NOMO-1 treated with DMSO at 0.1 percent for 48 hours (cell line): ENCODE measurements at regions not wholly inside any gene's neighbourhood (a gene's known extent, or its start where the extent isn't known, plus 50 kb on each side); places are given as distances from the start of the nearest gene placed in this dataset.
"Not testable (repeated sequence)": the region's sequence is repeated elsewhere in the genome, so short reads cannot be mapped to it uniquely, and the experiment has no call there.

Source experiments
- DNase-seq: peaks from one replicate; lab custom pipeline; 2025; ENCODE audit not compliant: unreplicated experiment; lab: John Stamatoyannopoulos, UW

DNA sequence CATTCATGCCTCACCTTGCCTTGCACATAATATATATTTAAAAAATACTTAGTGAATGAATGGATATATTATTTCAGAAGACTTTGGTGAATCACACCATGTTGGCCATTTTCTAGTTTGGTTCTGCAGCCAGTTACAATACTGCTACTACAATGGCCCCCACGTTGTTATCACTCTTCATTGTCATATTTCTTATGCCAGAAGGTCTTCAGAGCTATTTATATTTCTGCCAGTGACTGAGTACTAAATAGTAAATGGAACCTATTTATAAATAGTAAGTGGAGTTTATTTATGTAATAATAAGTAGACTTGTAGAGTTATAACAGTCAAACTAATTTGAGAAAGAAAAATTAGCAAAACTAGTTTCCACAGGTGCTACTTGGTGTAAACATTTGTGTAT is 516.6 kb upstream of the SYT4 start:
- DNase-seq, result no peak

DNA sequence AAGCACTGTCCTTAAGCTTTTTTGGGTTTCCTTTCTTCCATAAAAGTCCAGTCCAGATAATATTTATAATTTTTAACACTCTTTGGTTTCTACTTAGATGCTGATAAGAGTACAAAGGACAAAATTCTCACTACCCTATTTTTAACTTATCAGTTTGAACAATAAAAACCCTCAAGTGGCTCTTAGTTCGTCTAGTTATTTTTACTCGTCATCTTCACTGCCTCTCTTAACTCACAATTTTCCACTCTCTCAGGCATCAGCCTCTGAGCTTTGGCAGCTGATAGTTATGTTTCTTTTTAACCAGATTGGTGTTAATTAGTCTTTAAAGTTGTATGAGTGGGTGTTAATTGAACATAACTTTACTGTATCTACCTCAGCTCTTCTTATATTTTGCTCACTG is 517.1 kb upstream of the SYT4 start:
- no peak for DNase-seq

DNA sequence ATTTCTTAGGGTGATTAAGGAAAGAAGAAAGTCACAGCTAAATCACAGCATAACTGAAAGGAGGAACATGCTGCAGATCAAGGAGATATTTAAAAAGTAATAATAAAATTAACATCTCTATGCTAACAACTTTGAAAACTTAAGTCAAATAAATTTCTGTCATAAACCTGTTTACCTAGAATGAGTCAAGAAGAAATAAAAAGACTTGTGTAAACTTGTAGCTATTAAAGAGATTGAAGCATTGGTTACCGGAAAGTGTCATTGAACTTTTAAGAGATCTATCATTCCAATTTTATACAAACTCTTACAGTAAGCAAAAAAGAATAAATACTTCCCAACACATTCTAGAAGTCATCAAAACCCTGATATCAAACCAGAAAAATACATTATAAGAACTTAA is 520.1 kb upstream of the SYT4 start:
- no peak for DNase-seq

DNA sequence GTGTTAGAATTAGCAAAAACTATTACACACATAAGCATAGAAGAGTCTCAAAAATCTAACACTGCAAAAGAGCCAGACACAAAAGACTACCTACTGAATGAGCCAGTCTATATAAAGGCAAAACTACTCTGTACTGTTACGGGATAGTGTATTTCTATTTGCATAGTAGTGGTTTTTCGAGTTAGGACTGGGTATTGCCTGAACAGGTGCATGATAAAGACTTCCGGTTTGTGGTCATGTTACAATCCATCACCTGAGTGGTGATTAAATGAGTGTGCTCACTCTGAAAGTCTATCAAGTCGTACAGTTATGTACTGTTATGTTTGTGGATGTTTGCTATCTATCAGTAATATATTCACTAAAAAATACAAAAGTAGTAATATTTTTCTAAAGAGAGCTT is 523.3 kb upstream of the SYT4 start:
- no peak for DNase-seq

DNA sequence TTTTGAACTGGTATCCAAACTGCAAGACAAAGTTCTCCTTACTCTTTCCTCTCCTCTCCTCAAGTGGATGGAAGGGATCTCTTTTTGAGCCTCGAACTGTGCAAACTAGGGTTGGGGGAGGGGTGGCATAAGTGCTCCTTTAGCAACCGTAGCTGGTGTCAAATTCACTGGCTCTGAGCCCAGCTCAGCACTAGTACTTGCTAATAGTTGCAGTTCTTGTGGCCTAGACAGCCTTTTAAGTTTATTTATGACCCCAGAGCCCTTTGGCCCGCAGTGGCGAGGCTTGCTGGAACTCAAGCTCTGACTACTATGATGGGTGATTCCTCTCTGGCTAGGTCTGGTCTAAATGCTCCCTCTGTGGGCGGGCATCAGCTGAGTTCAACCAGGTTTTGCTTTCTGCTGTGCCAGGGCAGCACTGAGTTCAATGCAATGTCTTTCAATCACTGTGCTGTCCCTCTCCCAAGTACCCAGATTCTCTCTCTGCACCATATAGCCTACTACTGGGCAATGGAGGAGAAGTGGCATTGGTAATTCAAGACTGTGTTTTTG is 528.4 kb upstream of the SYT4 start:
- no peak for DNase-seq

DNA sequence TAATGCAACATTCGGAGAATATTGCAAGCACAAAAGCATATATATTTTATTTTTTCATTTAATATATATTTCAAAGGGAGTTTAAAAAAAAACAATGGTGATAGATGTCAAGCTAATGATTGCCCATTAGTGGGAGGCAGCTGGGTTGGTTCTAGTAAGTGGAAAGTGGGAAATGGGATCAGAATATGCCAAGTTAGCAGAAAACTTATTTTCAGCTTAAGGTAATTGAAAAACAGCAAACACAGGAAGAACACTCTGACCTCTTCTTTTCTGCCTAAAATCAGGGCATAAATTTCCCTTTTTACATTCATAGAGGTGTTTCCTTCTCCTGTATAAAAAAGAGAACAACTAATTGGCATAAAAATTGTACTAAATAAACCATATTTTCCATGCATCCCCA is 535.3 kb upstream of the SYT4 start:
- no peak for DNase-seq

DNA sequence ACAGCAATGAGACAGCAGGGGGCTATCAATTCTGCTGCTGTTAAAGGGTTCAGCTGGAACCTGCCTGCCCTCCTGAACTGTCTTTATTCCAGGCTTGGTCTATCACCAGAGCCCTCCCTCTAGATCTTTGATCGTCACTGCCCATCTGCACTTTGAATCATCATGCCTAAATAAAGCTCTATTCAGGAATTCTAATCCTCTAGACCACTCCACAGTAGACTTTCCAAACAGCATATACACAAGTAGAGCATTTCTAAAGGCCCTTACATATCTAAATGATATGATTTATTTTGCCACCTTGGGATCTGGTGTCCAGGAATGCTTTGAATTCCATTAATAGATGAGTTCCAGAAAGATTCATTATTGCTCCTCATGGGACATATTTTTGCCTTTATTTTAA is 542.1 kb upstream of the SYT4 start:
- DNase-seq, result no peak

DNA sequence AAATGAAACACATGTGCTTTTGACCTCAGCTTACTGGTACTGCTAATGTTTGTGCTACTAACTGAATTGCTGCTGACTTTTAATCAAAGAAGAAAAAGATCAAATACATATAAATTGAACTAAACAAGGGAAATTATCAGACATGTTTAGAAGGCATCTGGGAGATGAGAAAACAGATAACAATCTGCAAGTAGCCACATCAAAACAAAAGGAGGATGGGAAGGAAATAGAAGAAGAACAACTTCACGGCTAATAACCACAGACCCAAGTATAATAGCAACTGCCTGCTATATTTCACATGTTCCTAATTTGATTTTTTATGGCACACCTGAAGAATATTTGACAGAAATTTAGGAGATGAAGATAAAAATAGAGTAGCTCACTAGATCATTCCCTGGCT is 542.6 kb upstream of the SYT4 start:
- no peak for DNase-seq

DNA sequence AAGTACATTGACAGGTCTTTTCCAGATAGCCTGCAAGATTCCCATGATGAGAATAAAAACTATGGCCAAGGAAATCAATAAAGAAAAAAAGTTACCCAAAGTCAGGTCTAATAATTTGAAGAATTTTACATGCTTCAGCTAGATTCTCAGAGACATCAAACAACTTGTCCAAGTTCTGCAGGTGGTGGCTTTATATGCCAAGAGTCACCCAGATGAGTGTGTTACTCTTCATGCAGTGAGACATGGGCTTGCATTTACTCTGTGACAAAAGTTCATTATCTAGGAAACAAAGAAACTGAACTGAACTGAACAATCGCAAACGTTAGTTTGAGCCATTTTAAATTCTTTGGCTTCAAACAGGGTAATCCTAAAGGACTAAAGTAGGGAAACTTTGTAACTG is 548.5 kb upstream of the SYT4 start:
- DNase-seq, result no peak

DNA sequence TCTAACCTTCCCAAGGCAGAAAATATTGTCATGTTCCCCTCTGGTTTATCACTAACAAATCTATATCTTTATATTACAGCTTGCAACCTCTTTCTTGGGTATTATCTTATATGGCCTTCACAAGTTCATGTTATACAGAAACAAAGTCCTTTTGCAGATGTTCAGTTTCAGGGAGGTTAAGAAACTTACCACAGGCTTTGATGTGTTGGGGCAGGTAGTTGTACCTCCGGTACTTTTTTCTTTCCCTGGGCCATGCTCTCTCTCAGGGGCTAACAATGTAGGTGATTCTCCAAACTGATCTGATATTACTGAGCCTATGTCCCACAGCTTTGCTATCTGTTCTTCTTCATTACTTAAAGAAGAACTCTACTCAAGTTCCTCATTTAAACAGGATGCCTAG is 548.9 kb upstream of the SYT4 start:
- no peak for DNase-seq

DNA sequence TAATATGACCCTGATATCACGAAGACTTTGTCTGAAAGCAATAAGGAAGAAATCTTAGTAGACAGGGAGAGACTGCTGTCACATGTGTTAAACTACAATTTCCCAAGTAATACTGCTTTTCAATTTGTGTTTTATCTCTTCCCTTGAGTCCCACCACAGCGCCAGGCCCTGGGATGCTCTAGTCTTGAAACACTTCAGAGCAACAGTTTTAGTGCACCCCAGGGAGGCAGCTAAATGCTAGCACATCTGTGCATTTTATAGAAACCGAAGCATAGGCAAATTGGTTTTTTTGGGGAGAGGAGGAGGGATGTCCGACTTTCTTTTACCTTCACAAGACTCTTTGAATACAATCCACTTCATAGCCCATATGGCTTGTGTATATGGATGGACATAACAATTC is 550.0 kb upstream of the SYT4 start:
- DNase-seq, result no peak

DNA sequence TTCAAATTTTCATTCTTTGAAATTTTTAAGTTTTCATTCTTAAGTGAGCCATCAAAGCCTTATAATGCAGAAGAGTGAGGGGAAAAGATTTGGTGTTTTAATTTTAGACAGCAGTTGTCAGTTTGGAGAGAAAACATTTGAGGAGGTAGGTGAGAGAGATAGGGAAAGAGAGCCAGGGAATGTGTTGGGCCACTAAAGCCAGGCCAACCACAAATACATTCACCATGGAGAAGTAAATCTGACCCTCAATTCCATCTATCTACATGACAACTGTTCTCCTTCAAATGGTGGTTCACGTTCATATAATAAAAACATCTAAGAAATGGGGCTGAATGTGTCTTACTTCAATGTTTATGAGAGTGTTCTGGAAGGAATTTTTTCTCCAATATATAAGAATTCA is 553.0 kb upstream of the SYT4 start:
- DNase-seq, result no peak

DNA sequence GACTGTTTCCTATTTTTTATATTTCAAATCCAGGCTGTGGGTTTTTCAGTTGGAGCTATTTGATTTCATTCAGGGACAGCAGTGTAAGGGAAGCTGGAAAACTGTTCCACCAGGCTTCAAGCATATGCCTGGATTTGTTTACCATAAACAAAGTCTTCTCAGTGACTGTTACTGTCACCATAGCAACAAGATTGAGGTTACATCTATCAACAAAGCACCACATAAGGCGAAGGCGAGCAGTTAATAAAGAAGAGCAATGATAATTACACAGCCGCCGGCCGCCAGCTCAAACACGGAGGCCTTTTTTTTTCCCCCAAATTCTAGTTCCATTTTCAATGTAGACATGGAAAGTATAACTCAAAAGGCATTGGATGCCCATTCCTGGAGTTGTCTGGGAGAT is 553.7 kb upstream of the SYT4 start:
- no peak for DNase-seq

DNA sequence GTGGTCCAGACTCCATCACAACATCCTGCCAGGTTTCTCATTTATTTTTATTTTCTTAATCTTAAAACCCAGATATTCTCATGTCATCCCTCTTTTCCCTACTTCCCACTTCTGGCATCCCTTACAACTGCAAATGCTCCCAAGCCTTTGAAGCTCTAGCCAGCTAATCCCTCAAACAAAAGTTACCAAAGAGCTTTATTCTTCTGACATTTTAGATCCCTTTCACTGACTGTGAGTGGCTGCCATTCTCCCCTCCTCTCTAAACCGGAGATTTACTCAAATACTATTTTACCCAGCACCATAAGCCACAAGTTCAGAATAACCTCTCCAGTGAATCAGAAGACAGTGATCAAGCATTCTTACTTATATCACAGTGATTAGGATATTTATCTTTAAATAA is 569.0 kb upstream of the SYT4 start:
- DNase-seq, result no peak

DNA sequence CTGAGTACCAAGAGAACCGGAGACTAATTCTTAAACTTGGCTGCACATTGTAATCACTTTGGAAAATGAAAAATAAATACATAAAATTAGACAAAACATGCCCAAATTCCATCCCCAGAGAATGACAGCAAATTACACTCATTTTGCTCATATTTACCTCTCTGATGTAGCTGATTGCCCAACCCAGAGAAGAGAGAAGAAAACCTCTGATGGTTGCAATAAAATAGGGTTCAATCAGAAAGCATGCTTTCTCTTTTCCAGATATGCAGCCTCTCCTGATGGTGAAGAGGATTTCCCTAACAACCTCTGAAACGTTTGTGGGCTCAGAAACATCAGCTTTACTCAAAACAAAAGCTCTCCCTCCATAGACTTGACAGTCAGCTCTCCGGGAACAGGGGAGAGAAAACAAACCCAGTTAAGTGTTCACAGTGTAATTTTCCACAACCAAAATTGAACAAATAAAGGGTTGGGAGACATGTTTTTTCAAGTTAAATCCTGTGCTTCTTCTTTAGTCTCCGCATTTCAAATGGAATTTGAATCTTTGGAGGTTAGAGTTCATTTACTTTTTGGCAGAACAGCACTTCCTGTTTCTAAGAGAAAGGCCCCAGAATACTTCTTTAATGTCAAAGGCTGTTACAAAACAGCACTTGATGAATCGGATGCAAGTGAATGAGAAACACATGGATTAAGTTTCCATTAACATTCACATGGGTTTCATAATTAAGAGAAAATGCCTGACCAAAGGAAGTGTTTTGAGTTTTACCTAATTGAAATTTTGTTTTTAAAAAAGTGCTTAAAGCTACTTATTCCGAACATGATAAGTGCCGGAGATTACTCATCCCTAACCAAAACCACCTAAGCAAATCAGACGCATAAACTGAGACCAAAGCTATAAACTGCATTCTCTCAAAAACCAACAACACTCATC is 570.1 kb upstream of the SYT4 start:
- DNase-seq, result no peak

DNA sequence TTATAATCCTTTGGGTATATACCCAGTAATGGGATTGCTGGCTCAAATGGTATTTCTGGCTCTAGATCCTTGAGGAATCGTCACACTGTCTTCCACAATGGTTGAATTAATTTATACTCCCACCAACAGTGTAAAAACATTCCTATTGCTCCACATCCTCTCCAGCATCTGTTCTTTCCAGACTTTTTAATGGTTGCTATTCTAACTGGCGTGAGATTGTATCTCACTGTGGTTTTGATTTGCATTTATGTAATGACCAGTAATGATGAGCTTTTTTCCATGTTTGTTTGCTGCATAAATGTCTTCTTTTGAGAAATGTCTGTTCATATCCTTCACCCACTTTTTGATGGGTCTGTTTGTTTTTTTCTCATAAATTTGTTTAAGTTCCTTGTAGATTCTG is 572.5 kb upstream of the SYT4 start:
- DNase-seq, result not testable (repeated sequence)

DNA sequence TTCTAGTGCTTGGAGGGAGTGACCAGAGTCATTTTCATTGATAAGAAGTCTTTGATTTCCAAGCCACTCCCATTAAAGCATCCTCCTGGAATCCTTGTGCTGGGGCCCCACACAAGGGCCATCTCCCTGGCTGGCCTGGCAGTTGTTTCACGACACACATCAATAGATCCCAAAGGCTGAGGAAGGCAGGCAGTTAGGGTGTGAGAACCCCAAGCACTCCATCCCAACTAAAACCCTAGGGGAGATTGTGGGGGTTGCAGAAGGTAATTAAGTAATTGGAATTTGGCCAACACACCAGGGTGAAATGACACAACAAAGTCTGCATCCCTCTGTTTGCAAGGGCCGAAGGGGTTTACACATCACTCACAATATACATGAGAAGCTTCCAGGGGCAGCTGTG is 578.1 kb upstream of the SYT4 start:
- no peak for DNase-seq

DNA sequence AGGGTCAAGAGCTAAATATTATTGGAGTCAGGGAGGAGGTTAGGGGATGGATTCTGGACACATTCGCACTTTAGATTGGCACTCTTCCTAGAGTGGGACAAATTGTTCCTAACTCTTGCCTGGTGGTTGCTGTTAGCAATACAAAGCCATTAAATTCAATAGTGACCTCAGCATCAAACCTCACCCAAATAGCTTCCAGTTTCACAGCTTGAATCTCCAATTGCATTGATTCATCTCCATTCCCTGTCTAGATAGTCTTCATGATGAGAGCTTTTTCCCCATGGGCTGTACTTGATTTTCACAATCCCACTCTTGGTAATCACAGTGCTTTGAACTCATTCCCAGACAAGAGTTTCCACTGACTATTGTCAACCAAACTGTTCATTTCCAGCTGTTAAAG is 585.9 kb upstream of the SYT4 start:
- no peak for DNase-seq

DNA sequence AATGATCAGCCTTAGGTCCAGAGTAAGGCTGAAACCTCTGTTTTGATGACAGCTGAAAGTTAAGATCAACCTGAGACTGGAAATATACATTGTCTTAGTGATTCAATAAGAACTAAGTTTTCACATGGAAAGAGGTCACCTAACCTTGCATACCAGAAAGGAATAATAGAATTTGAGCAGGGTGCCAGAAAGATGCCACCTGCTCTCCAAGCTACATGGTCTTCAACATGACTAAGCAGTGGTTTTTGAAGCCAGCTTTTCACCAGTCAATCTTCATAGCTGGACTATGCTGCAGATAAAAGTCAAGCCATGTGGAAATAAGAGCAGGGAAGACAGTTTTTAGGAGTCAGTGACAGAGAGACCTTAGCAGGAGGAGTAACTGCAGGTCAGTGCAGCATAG is 589.4 kb upstream of the SYT4 start:
- DNase-seq, result no peak

DNA sequence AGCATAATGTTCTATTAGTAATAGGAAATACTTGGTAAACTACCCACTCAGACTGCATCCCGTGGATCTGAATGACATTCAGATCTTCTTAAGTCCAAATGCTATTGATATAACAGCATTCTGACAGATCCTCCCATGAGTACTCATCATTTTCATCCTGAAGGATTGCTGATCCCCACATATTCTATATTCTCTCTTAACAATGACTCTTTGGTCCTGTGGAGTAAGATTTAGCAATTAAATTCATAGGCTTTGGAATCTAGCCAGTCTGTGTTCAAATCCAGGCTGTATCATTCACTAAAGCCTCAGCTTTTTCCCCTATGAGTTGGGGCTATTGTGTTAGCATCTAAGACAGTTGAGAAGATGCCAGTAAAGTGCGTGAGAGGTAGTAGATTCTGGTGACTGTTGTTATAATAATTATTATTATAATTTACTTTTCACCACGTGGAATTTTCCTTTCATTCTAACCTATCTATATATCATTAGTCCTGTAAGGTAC is 591.3 kb upstream of the SYT4 start:
- no peak for DNase-seq

DNA sequence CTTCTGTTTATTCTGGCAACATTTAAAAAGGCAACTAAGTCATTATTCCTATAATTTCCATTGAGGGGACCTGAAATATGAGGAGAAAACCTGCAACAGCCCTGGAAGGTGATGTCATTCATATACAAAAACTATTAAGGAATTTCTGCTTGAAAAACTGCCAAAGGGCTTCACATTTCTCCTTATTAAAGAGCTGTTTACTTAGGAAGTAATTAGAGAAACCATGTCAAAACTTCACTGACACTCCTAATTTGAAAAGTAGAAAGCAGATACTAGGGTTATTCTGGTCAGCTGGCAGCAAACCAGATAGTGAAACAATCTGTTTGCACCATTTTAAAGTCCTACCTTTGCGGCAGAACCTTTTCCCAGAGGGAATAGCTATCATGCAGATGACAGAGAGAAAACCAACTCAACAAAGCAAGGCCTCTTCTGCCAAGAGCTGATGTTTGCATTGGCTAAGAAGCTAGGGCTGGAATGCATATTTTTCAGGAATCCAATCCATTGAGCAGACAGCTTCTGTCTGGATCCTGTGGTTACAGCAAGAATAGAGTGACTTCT is 592.2 kb upstream of the SYT4 start:
- DNase-seq, result no peak

DNA sequence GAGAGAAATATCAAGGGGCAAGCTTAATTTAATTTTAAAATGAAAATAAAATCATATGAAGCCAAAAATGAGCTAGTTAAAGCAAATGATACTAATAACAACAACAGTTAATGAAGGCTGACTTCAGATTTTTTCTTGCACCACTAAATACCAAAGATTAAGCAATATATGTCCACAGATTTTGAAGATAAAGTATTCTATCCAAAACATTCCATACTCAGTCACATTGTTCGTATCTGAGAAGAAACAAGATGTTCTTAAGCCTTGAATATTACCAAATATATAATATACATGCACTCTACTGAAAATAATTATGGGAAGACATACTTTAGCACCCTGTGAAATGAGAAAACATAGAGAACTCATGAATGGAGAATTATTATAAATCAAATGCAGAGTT is 593.3 kb upstream of the SYT4 start:
- no peak for DNase-seq
